ENCODE measurements at regions not wholly inside any gene's neighbourhood (a gene's known extent, or its start where the extent isn't known, plus 50 kb on each side); places are given as distances from the start of the nearest gene placed in this dataset.

- no peak for TF ChIP-seq MXI1 (IDR thresholded peaks at IDR 0.05; ENCODE audit: borderline replicate concordance, low read depth, low read length)
- TF ChIP-seq, protein P1, sequence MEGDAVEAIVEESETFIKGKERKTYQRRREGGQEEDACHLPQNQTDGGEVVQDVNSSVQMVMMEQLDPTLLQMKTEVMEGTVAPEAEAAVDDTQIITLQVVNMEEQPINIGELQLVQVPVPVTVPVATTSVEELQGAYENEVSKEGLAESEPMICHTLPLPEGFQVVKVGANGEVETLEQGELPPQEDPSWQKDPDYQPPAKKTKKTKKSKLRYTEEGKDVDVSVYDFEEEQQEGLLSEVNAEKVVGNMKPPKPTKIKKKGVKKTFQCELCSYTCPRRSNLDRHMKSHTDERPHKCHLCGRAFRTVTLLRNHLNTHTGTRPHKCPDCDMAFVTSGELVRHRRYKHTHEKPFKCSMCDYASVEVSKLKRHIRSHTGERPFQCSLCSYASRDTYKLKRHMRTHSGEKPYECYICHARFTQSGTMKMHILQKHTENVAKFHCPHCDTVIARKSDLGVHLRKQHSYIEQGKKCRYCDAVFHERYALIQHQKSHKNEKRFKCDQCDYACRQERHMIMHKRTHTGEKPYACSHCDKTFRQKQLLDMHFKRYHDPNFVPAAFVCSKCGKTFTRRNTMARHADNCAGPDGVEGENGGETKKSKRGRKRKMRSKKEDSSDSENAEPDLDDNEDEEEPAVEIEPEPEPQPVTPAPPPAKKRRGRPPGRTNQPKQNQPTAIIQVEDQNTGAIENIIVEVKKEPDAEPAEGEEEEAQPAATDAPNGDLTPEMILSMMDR (conservative IDR thresholded peaks at IDR 0.05; ENCODE audit: low read depth, low read length), result no peak
- no peak for TF ChIP-seq POLR2A (IDR thresholded peaks at IDR 0.05; ENCODE audit: low read depth, low read length)
- TF ChIP-seq BHLHE40 (IDR thresholded peaks at IDR 0.05; ENCODE audit: low read depth, low read length), result no peak
Measured at GRCh38 chr3:181805703-181806102, 94.0 kb downstream of the SOX2 start.
